HepG2 (cell line): ENCODE measurements at regions not wholly inside any gene's neighbourhood (a gene's known extent, or its start where the extent isn't known, plus 50 kb on each side); places are given as distances from the start of the nearest gene placed in this dataset.

Experiments
- ATAC-seq: fragments of 200-7000 bp; cut with Tn5 transposase; 3 replicates; pipeline ENCODE4 v1.9.1; 2020; ENCODE audit warnings: mild to moderate bottlenecking, moderate library complexity
- BruUV-seq: library from RNA; stranded (reverse); fragments of 400-500 nt; replicated peaks from 2 replicates; lab custom pipeline; 2021; lab: Mats Ljungman, UMichigan
- CTCF ChIA-PET: fragments of 300-600 bp; formaldehyde crosslinking; extraction: SDS; loops from one replicate; lab custom pipeline; 2021; ENCODE audit warnings: low total read pairs, inconsistent platforms, low intra/inter-chr PET ratio; lab: Yijun Ruan, JAX
- POLR2A ChIA-PET: fragments of 350-600 bp; sonication (Branson Sonifier 250); formaldehyde crosslinking; loops from one replicate; lab custom pipeline; 2020; ENCODE audit warnings: antibody characterized with exemption, inconsistent platforms; lab: Yijun Ruan, JAX
- DNase-seq: peaks from one replicate; pipeline ENCODE4 v3.0.0-alpha.2; 2015; ENCODE audit warnings: low spot score
- FAIRE-seq: peaks from 3 replicates; lab custom pipeline; 2011; peaks lifted over from hg19 to GRCh38; lab: Jason Lieb, UNC
- H2AFZ ChIP-seq: one replicate; pipeline ENCODE4 v1.6.1; 2011; ENCODE audit warnings: low read length, inconsistent platforms
- H3K27ac ChIP-seq: fragments of 300-600 bp; 3 replicates; pipeline ENCODE4 v1.8.0; 2011; ENCODE audit warnings: mixed run types, mild to moderate bottlenecking, mixed read lengths, low read length, inconsistent platforms; ENCODE audit not compliant: insufficient read depth; ENCODE audit errors: extremely low read length
- H3K27me3 ChIP-seq, 2 experiments: fragments of 200-600 bp in 1 of 2; 2 replicates in 1 of 2; 3 replicates in 1 of 2; pipeline versions ENCODE4 v1.6.0 to v1.8.0; 2011; ENCODE audit warnings: low read length in 2 of 2, mild to moderate bottlenecking in 2 of 2, moderate library complexity in 2 of 2, inconsistent platforms in 1 of 2; ENCODE audit not compliant: insufficient read depth in 2 of 2, control insufficient read depth in 1 of 2
- H3K36me3 ChIP-seq, 2 experiments: fragments of 200-600 bp in 1 of 2; replicated peaks in 1 of 2; 2 replicates in 1 of 2; 3 replicates in 1 of 2; pipeline versions ENCODE4 v1.5.1 to v1.8.0; 2011; ENCODE audit warnings: low read length in 2 of 2, inconsistent platforms in 1 of 2; ENCODE audit not compliant: insufficient read depth in 2 of 2, control insufficient read depth in 1 of 2
- H3K4me1 ChIP-seq: 2 replicates; pipeline ENCODE4 v1.5.1; 2012; ENCODE audit warnings: low read length, inconsistent platforms; ENCODE audit not compliant: insufficient read depth
- H3K4me2 ChIP-seq: 2 replicates; pipeline ENCODE4 v1.6.0; 2011; ENCODE audit warnings: low read depth, low read length, inconsistent platforms
- H3K4me3 ChIP-seq, 3 experiments: fragments of 200-600 bp in 1 of 3; sonication (generic), shearing (Covaris generic) in 1 of 3; replicated peaks in 1 of 3; 2 replicates each; pipeline ENCODE4 v1.5.1; 2011 to 2016; ENCODE audit warnings: low read length in 3 of 3, inconsistent platforms in 2 of 3, low read depth in 2 of 3, mild to moderate bottlenecking in 2 of 3, control low read depth in 1 of 3, mixed read lengths in 1 of 3; ENCODE audit not compliant: insufficient read depth in 1 of 3
- H3K79me2 ChIP-seq: one replicate; pipeline ENCODE4 v1.6.1; 2011; ENCODE audit warnings: low read length, inconsistent platforms; ENCODE audit not compliant: insufficient read depth
- H3K9ac ChIP-seq: 2 replicates; pipeline ENCODE4 v1.6.0; 2011; ENCODE audit warnings: mild to moderate bottlenecking, low read depth, low read length, inconsistent platforms; ENCODE audit not compliant: insufficient read depth
- H3K9me3 ChIP-seq: 2 replicates; pipeline ENCODE4 v1.5.1; 2012; ENCODE audit warnings: mild to moderate bottlenecking, low read length
- H4K20me1 ChIP-seq: 2 replicates; pipeline ENCODE4 v1.6.0; 2011; ENCODE audit warnings: inconsistent platforms, mild to moderate bottlenecking, low read length, moderate library complexity; ENCODE audit not compliant: insufficient read depth
- CAMTA2 ChIP-seq: sonication (generic); formaldehyde crosslinking; IDR thresholded peaks from 2 replicates; pipeline ENCODE4 v1.4.0; 2020; ENCODE audit warnings: mild to moderate bottlenecking, missing genetic modification reagents, borderline replicate concordance
- CEBPG ChIP-seq: IDR thresholded peaks from 2 replicates; pipeline ENCODE4 v1.6.1; 2016
- KMT2B ChIP-seq: IDR thresholded peaks from 2 replicates; pipeline ENCODE4 v1.6.1; 2016; ENCODE audit warnings: missing genetic modification reagents, missing compliant biosample characterization
- MEF2D ChIP-seq: sonication (generic); formaldehyde crosslinking; IDR thresholded peaks from 2 replicates; pipeline ENCODE4 v1.5.1; 2020; ENCODE audit warnings: mild to moderate bottlenecking, missing genetic modification reagents
- MXI1 ChIP-seq: IDR thresholded peaks from 3 replicates; pipeline ENCODE4 v1.6.1; 2012; ENCODE audit warnings: low read depth, low read length, inconsistent platforms, borderline replicate concordance
- PHF21A ChIP-seq: sonication (generic); formaldehyde crosslinking; IDR thresholded peaks from 2 replicates; pipeline ENCODE4 v1.5.0; 2020; ENCODE audit warnings: mild to moderate bottlenecking, missing genetic modification reagents
- RFX1 ChIP-seq: fragments of 450-650 bp; IDR thresholded peaks from 2 replicates; pipeline ENCODE4 v1.6.1; 2017
- SALL2 ChIP-seq: sonication (generic); formaldehyde crosslinking; IDR thresholded peaks from 2 replicates; pipeline ENCODE4 v1.8.1; 2023; ENCODE audit warnings: mild to moderate bottlenecking, missing genetic modification reagents, inconsistent platforms
- ZNF30 ChIP-seq: sonication (generic); formaldehyde crosslinking; IDR thresholded peaks from 2 replicates; pipeline ENCODE4 v1.5.0; 2020; ENCODE audit warnings: mild to moderate bottlenecking, missing genetic modification reagents
- ZNF749 ChIP-seq: sonication (generic); formaldehyde crosslinking; IDR thresholded peaks from 2 replicates; pipeline ENCODE4 v1.8.0; 2022; ENCODE audit warnings: mild to moderate bottlenecking, missing genetic modification reagents, moderate library complexity, borderline replicate concordance
- ZNF761 ChIP-seq: sonication (generic); formaldehyde crosslinking; conservative IDR thresholded peaks from 2 replicates; pipeline ENCODE4 v1.4.0; 2020; ENCODE audit warnings: mild to moderate bottlenecking, missing genetic modification reagents
- ZSCAN29 ChIP-seq: sonication (generic); formaldehyde crosslinking; conservative IDR thresholded peaks from 2 replicates; pipeline ENCODE4 v1.4.0; 2020; ENCODE audit warnings: mild to moderate bottlenecking, missing genetic modification reagents
- WGBS: methylation state at CpG from one replicate; pipeline ENCODE4 v1.1.6; 2017; ENCODE audit warnings: low lambda C conversion rate; 5-methylcytosine and 5-hydroxymethylcytosine counted together
- in situ Hi-C: cut with HindIII; loops from 2 replicates; pipeline ENCODE4 v1.10.0; 2017; ENCODE audit warnings: low pct_unique_long_range_greater_than_20kb; ENCODE audit not compliant: extremely low pct_ligation_motif_present
- intact Hi-C: fragments of 100-400 bp; cut with micrococcal nuclease; formaldehyde crosslinking; loops from one replicate; pipeline ENCODE4 v1.10.0; 2022; ENCODE audit not compliant: unreplicated experiment
- TF ChIP-seq, protein P1 (sequence below): sonication (generic); formaldehyde crosslinking; conservative IDR thresholded peaks from 2 replicates; pipeline ENCODE4 v1.8.0; 2022; ENCODE audit warnings: low read depth, missing genetic modification reagents

DNA sequence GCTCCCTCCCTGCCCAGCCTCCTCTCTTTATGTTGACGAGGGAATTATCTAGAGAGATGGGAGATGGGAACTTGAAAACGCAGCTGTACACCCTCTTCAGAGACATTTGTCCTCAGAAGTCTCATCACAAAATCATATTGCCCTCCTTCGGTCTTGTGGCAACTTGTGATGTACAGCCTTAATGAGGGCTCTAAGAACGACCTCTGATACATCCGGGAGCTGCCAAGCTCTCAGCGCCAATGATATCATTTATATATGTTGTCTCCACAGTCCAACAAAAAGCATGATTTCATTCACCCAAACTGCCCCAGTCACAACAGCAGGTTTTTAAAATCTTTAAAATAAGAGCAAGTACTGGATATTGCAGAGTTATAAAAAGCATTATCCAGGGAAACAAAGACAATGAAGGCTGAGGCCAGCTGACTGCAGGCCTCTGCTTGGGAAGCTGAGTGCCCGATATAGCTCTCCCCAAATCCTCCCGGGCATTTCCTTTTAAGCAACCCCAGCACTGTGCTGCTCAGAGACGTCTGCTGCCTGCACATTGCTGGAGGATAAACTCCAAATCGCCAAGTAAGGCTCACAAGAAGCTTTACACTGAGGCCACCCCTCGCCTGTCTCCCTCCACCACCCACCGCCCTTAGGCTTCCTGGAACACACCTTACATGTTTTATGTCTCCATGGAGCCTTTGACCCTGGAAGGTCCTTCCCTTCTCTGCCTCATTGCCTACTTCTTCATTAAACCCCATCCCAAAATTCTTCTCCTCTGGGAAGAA, 236.1 kb downstream of the C1orf94 start:
- intact Hi-C loops (no loop called here), in situ Hi-C loops (no loop called here)
- TF ChIP-seq PHF21A (no peak), ZNF761 (no peak), CEBPG (no peak), ZNF749 (CRISPR knock-in tag) (no peak), RFX1 (no peak), SALL2 (CRISPR knock-in tag) (no peak), KMT2B (CRISPR knock-in tag) (no peak), MXI1 (no peak), ZSCAN29 (no peak), ZNF30 (no peak), MEF2D (CRISPR knock-in tag) (no peak), CAMTA2 (CRISPR knock-in tag) (no peak)
- TF ChIP-seq, protein P1, sequence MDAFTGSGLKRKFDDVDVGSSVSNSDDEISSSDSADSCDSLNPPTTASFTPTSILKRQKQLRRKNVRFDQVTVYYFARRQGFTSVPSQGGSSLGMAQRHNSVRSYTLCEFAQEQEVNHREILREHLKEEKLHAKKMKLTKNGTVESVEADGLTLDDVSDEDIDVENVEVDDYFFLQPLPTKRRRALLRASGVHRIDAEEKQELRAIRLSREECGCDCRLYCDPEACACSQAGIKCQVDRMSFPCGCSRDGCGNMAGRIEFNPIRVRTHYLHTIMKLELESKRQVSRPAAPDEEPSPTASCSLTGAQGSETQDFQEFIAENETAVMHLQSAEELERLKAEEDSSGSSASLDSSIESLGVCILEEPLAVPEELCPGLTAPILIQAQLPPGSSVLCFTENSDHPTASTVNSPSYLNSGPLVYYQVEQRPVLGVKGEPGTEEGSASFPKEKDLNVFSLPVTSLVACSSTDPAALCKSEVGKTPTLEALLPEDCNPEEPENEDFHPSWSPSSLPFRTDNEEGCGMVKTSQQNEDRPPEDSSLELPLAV, result no peak
- TF ChIP-seq, all 625 proteins: peak for 0
- Histone ChIP-seq H4K20me1 (no peaks in the 10 kb centered on the region), H3K9me3 (no peaks in the 10 kb centered on the region), H2AFZ (no peak overlapping the region), H3K27me3 (no peaks in the 10 kb centered on the region), H3K4me2 (no peak overlapping the region), H3K4me1 (no peaks in the 10 kb centered on the region), H3K79me2 (no peaks in the 10 kb centered on the region), H3K27ac (no peak overlapping the region), H3K9ac (no peak overlapping the region), H3K36me3 (no peaks in the 10 kb centered on the region), H3K4me3 (no peak overlapping the region)
- no peak for ATAC-seq
- DNase-seq, result no peak
- WGBS, result 10% methylated on average over 11 of the region's 12 CpGs
- POLR2A ChIA-PET, result no interaction called here
- FAIRE-seq, result no peak
- CTCF ChIA-PET, result no interaction called here
- BruUV-seq, result no TSS peak
